Retinal pigment epithelial cell (primary cell): ENCODE measurements at regions not wholly inside any gene's neighbourhood (a gene's known extent, or its start where the extent isn't known, plus 50 kb on each side); places are given as distances from the start of the nearest gene placed in this dataset.

Source experiments
- DNase-seq: peaks from one replicate; pipeline ENCODE4 v3.0.0-alpha.2; 2010; ENCODE audit warnings: low read depth
- H3K4me3 ChIP-seq: 2 replicates; pipeline ENCODE4 v1.5.1; 2011; ENCODE audit warnings: mild to moderate bottlenecking, low read length, control low read depth, moderate library complexity
- CTCF ChIP-seq: conservative IDR thresholded peaks from 2 replicates; pipeline ENCODE4 v1.5.1; 2011; ENCODE audit warnings: low read depth, low read length, control low read depth, inconsistent platforms

- no peak for TF ChIP-seq CTCF
- H3K4me3 ChIP-seq, result no peak overlapping the region
Observed at GRCh38 chr4:111198446-111198845, 575.6 kb upstream of the PITX2 start.

GRCh38 chr4:111204797-111205196 lies 581.9 kb upstream of the PITX2 start:
- TF ChIP-seq CTCF, result no peak
- H3K4me3 ChIP-seq, result no peak overlapping the region
- DNase-seq, result no peak

More at GRCh38 chr4:111198446-111198845, 575.6 kb upstream of the PITX2 start:
- DNase-seq, result peak; percentile 19

GRCh38 chr4:111208970-111209369 lies 586.1 kb upstream of the PITX2 start:
- DNase-seq, result no peak
- TF ChIP-seq CTCF, result no peak
- H3K4me3 ChIP-seq, result no peak overlapping the region

GRCh38 chr4:111209706-111210105 lies 586.8 kb upstream of the PITX2 start:
- DNase-seq, result no peak
- TF ChIP-seq CTCF, result no peak
- no peak overlapping the region for H3K4me3 ChIP-seq

- no peak for TF ChIP-seq CTCF
- H3K4me3 ChIP-seq, result no peak overlapping the region
- DNase-seq, result no peak
Observed at GRCh38 chr4:111210595-111210994, 587.7 kb upstream of the PITX2 start.

GRCh38 chr4:111213531-111213930 lies 590.7 kb upstream of the PITX2 start:
- no peak for TF ChIP-seq CTCF
- no peak overlapping the region for H3K4me3 ChIP-seq
- no peak for DNase-seq

- DNase-seq, result no peak
- no peak overlapping the region for H3K4me3 ChIP-seq
- TF ChIP-seq CTCF, result no peak
Observed at GRCh38 chr4:111214371-111214770, 591.5 kb upstream of the PITX2 start.
